ENCODE measurements at regions not wholly inside any gene's neighbourhood (a gene's known extent, or its start where the extent isn't known, plus 50 kb on each side); places are given as distances from the start of the nearest gene placed in this dataset.

DNA sequence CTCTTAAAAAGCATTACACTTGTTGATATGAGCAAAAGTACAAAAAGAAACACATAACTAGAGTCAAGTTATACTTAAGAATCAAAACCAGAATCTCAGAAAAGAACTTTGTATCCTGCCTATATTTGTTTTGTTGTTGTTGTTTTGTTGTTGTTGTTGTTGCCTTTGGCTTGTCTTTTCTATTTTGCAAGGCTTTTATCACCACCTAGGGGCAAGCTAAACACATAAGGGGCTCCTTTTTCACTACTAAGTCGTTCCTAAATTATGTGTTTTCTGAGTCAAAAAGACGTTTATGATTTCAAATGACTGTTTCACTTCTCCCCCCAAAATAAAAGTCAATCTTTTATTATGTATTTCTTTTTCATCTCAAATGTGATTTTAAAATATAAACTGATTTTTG, 250.2 kb downstream of the RBM26 start:
- TF ChIP-seq CTCF (IDR thresholded peaks at IDR 0.05): no peak
- H3K27ac ChIP-seq (ENCODE audit: low read length): no peak overlapping the region
- ChIA-PET CTCF (no interaction called here), POLR2A (no interaction called here)
- no peaks in the 10 kb centered on the region for H3K4me1 ChIP-seq (ENCODE audit: control insufficient read depth, insufficient read depth, low read length)
- no TSS peak for BruUV-seq (replicated peaks)
- no peak for ATAC-seq
- in situ Hi-C loops (cut with HindIII; ENCODE audit: low pct_unique_long_range_greater_than_20kb, low sequenced_read_pairs) (no loop called here), intact Hi-C loops (cut with micrococcal nuclease; ENCODE audit: unreplicated experiment) (no loop called here)
- no peak for DNase-seq (ENCODE audit: low read depth, low spot score)
- no peaks in the 10 kb centered on the region for H3K9me3 ChIP-seq (ENCODE audit: control insufficient read depth, insufficient read depth, low read depth, low read length)
- no peaks in the 10 kb centered on the region; the same call in 1 of the 2 replicates for H3K36me3 ChIP-seq (ENCODE audit: control insufficient read depth, insufficient read depth, low read length)
- H3K27me3 ChIP-seq (ENCODE audit: control insufficient read depth, insufficient read depth, low read length): no peaks in the 10 kb centered on the region
- H3K4me3 ChIP-seq (ENCODE audit: low read depth in 2 of 2, low read length in 2 of 2): no peak overlapping the region

DNA sequence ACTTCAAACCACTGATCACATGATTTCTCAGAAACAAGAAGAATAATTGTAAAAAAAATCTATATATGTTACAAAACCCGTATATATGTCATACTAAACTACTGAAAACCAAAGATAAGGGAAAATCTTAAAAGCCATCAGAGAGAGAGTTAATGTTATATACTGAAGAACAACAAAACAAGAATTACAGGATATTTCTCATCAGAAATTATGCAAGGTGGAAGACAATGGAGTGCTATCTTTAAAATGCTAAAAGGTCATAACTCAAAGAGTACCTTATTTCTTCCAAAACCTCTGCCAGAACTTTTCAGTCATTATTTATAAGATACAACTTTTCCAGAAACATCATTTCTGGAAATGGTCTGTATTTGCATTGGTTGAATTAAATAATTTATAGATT, 256.8 kb downstream of the RBM26 start:
- ATAC-seq: no peak
- Histone ChIP-seq H3K27me3 (ENCODE audit: control insufficient read depth, insufficient read depth, low read length) (no peaks in the 10 kb centered on the region), H3K9me3 (ENCODE audit: control insufficient read depth, insufficient read depth, low read depth, low read length) (no peaks in the 10 kb centered on the region), H3K27ac (ENCODE audit: low read length) (no peak overlapping the region), H3K4me3 (ENCODE audit: low read depth in 2 of 2, low read length in 2 of 2) (no peak overlapping the region), H3K36me3 (ENCODE audit: control insufficient read depth, insufficient read depth, low read length) (no peaks in the 10 kb centered on the region), H3K4me1 (ENCODE audit: control insufficient read depth, insufficient read depth, low read length) (no peaks in the 10 kb centered on the region)
- POLR2A ChIA-PET: no interaction called here
- intact Hi-C loops (cut with micrococcal nuclease; ENCODE audit: unreplicated experiment) (no loop called here), in situ Hi-C loops (cut with HindIII; ENCODE audit: low pct_unique_long_range_greater_than_20kb, low sequenced_read_pairs) (no loop called here)
- BruUV-seq (replicated peaks): no TSS peak
- TF ChIP-seq REST (IDR thresholded peaks at IDR 0.05; ENCODE audit: insufficient read depth in 1 of 2, low read depth in 2 of 2, low read length in 1 of 2) (no peak), POLR2AphosphoS5 (IDR thresholded peaks at IDR 0.05; ENCODE audit: low read depth, low read length) (no peak), SIN3A (IDR thresholded peaks at IDR 0.05; ENCODE audit: borderline replicate concordance, insufficient read depth, low read depth, low read length) (no peak), TCF7L2 (IDR thresholded peaks at IDR 0.05; ENCODE audit: low read depth, low read length) (no peak), CTCF (IDR thresholded peaks at IDR 0.05) (no peak)
- CTCF ChIA-PET: no interaction called here
- no peak for DNase-seq (ENCODE audit: low read depth, low spot score)

GRCh38 chr13:79141082-79141481, 265.0 kb downstream of the RBM26 start:
- ATAC-seq: no peak
- no TSS peak for BruUV-seq (replicated peaks)
- H3K27me3 ChIP-seq (ENCODE audit: control insufficient read depth, insufficient read depth, low read length): no peaks in the 10 kb centered on the region
- no peaks in the 10 kb centered on the region for H3K9me3 ChIP-seq (ENCODE audit: control insufficient read depth, insufficient read depth, low read depth, low read length)
- CTCF ChIA-PET: no interaction called here
- POLR2A ChIA-PET: no interaction called here
- no peak for TF ChIP-seq REST (IDR thresholded peaks at IDR 0.05; ENCODE audit: insufficient read depth in 1 of 2, low read depth in 2 of 2, low read length in 1 of 2)
- TF ChIP-seq CTCF (IDR thresholded peaks at IDR 0.05): no peak
- TF ChIP-seq SIN3A (IDR thresholded peaks at IDR 0.05; ENCODE audit: borderline replicate concordance, insufficient read depth, low read depth, low read length): no peak
- no peak for TF ChIP-seq POLR2AphosphoS5 (IDR thresholded peaks at IDR 0.05; ENCODE audit: low read depth, low read length)
- no peak for TF ChIP-seq TCF7L2 (IDR thresholded peaks at IDR 0.05; ENCODE audit: low read depth, low read length)
- intact Hi-C loops (cut with micrococcal nuclease; ENCODE audit: unreplicated experiment) (no loop called here), in situ Hi-C loops (cut with HindIII; ENCODE audit: low pct_unique_long_range_greater_than_20kb, low sequenced_read_pairs) (no loop called here)
- no peaks in the 10 kb centered on the region for H3K4me1 ChIP-seq (ENCODE audit: control insufficient read depth, insufficient read depth, low read length)
- no peak for DNase-seq (ENCODE audit: low read depth, low spot score)
- no peak overlapping the region for H3K27ac ChIP-seq (ENCODE audit: low read length)
- H3K36me3 ChIP-seq (ENCODE audit: control insufficient read depth, insufficient read depth, low read length): no peaks in the 10 kb centered on the region
- no peak overlapping the region for H3K4me3 ChIP-seq (ENCODE audit: low read depth in 2 of 2, low read length in 2 of 2)

Data from Panc1 (cell line).